AG09319 (cell line): ENCODE measurements at regions not wholly inside any gene's neighbourhood (a gene's known extent, or its start where the extent isn't known, plus 50 kb on each side); places are given as distances from the start of the nearest gene placed in this dataset.

ENCODE experiments used
- DNase-seq: peaks from one replicate; pipeline ENCODE4 v3.0.0-alpha.2; 2010; ENCODE audit warnings: low read depth; ENCODE audit errors: extremely low read depth
- CTCF ChIP-seq: IDR thresholded peaks from 2 replicates; pipeline ENCODE4 v1.5.1; 2011; ENCODE audit warnings: low read depth, mild to moderate bottlenecking, inconsistent platforms, low read length, moderate library complexity

GRCh38 chr5:61630908-61631307 lies 298.9 kb downstream of the ZSWIM6 start:
- TF ChIP-seq CTCF, result no peak
- DNase-seq, result no peak

GRCh38 chr5:61631438-61631941 lies 299.4 kb downstream of the ZSWIM6 start:
- no peak for TF ChIP-seq CTCF
- no peak for DNase-seq

GRCh38 chr5:61632064-61632463 lies 300.0 kb downstream of the ZSWIM6 start:
- no peak for DNase-seq
- no peak for TF ChIP-seq CTCF

- no peak for DNase-seq
- TF ChIP-seq CTCF, result no peak
These were observed 303.2 kb downstream of the ZSWIM6 start for GRCh38 chr5:61635271-61635670.

- no peak for TF ChIP-seq CTCF
- no peak for DNase-seq
These were observed 305.5 kb downstream of the ZSWIM6 start for GRCh38 chr5:61637566-61637965.

- no peak for DNase-seq
- TF ChIP-seq CTCF, result no peak
These were observed 306.4 kb downstream of the ZSWIM6 start for GRCh38 chr5:61638476-61638875.

GRCh38 chr5:61640179-61641021 lies 308.3 kb downstream of the ZSWIM6 start:
- DNase-seq, result no peak
- no peak for TF ChIP-seq CTCF
